Colon (tissue), 2 donors: ENCODE measurements at regions not wholly inside any gene's neighbourhood (a gene's known extent, or its start where the extent isn't known, plus 50 kb on each side); places are given as distances from the start of the nearest gene placed in this dataset.
A peak's percentile ranks its signal among the peaks of the same experiment; 100 is the strongest.
"Not testable (repeated sequence)": the region's sequence is repeated elsewhere in the genome, so short reads cannot be mapped to it uniquely, and the experiment has no call there.

Source experiments
- FAIRE-seq: peaks from 2 replicates; lab custom pipeline; 2012; peaks lifted over from hg19 to GRCh38; lab: Jason Lieb, UNC
- donor health status: control.
- donor health status: control.

DNA sequence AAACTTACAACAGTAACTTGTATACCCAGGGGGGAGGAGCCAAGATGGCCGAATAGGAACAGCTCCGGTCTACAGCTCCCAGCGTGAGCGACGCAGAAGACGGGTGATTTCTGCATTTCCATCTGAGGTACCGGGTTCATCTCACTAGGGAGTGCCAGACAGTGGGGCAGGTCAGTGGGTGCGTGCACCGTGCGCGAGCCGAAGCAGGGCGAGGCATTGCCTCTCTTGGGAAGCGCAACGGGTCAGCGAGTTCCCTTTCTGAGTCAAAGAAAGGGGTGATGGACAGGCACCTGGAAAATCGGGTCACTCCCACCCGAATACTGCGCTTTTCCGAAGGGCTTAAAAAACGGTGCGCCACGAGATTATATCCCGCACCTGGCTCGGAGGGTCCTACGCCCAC lies 278.8 kb downstream of the FAM47B start:
- FAIRE-seq: not testable (repeated sequence)

DNA sequence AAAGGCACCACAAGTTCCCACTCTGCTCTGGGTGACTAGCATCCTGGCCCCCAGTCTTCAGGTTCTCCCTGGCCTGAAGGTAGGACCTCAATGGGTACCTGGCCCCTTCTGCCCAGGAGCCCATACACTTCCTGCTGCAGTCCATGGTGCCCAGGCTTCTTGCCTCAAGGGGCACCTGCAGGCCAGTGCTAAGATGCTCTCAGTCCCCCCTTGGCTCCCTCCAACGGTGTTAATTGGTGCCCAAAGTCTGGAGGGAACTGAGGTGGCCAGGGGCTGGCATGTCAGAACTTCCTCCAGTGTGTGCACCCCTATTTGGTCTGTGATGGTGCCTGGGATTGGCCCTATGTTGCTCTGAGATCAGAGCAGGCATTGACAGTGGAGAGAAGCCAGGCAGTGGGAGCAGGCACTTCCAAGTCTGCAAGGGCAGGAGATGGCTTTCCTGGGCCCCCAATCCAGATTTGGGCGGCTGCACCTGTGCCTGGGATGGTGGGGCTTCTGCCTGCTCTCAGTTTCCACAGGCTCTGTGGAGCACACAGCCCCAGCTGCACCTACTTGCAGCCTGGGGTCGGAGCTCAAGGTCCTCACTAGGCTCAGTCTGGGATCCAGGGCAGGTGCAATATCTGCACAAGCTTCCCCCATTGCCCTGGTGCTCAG lies 301.6 kb downstream of the FAM47B start:
- FAIRE-seq: no peak

DNA sequence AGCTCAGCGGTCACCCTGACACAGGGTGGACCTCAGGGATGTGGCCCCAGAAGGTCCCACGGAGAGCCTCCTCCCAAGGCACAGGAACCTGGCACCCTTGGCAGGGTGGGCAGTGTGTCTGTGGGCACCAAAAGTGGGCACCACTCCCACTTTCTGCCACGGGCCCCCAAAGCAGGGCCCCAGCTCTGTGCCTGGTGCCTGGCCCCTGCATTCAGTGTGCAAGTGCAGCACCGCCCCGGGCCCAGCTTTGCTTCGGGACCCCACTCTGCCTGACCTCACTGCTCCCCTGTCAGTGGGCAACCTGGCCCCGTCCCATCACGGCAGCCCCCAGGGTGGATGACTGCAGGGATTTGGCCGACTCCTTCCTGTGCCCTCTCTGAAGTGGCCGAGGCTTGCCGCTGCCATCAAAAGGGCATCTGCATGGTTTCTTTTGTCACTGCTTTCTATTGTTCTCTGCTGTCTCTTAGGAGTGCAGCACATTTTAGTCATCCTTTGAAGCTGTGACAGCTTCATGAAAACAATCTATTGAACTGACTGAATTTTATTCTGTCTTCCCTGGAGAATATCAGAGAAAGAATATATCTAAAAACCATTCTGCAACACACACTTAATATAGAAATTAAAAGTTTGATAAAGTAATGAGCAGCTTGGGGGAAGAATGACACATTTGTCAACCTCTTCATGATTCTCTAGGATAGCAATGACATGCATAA lies 302.4 kb downstream of the FAM47B start:
- no peak for FAIRE-seq

DNA sequence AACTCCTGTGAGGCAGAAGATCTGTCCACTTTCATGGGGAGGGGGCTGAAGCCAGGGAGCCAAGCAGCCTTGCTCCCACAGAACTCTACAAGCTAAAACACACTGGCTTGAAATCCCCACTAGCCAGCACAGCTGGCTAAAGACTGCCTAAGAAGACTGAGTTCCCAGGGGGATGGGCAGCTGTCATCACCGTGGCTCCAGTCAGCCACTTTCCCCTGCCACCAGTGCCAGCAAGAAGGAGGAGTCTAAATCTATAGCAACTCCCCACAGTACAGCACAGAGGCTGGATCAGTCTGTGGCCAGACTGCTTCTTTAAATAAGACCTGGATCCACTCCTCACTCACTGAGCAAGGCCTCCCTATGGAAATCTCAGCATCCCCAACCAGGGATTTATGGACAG lies 308.6 kb downstream of the FAM47B start:
- FAIRE-seq: no peak

DNA sequence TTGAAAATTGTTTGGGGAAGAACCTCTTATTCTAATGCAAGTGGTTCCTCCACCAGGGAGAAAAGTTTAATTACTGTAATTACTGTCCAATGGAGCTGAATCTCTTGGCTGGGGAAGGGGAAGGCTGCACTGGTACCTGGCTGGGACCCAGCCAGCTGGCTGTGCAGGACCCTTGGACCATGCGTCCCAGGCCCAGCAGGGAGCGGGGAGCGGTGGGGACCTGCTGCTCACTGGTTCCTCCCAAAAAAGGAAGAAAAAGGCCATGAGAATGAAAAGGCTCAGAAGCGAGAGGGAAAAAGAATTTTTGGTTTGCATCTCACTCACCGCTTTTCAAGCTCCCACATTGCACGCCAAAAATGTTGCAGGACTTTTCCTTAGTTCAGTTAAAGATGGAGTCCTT lies 333.5 kb downstream of the FAM47B start:
- FAIRE-seq: no peak

DNA sequence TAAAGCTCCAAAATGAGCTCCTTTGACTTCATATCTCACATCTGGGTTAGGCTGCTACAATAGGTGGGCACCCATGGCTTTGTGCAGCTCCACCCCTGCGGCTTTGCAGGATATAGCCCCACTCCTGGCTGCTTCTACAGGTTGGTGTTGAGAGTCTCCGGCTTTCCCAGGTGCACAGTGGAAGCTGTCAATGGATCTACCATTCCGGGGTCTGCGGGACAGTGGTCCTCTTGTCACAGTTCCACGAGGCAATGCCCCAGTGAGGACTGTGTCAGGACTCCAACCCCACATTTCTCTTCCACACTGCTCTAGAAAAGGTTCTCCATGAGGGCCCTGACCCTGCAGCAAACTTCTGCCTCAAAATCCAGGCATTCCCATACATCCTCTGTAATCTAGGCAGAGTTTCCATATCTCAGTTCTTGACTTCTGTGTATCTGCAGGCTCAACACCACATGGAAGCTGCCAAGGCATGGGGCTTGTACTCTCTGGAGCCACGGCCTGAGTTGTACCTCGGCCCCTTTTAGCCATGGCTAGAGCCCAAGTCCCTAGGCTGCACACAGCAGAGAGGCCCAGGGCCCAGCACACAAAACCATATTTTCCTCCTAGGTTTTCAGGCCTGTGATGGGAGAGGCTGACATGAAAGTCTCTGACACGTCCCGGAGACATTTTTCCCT lies 342.8 kb downstream of the FAM47B start:
- no peak for FAIRE-seq

DNA sequence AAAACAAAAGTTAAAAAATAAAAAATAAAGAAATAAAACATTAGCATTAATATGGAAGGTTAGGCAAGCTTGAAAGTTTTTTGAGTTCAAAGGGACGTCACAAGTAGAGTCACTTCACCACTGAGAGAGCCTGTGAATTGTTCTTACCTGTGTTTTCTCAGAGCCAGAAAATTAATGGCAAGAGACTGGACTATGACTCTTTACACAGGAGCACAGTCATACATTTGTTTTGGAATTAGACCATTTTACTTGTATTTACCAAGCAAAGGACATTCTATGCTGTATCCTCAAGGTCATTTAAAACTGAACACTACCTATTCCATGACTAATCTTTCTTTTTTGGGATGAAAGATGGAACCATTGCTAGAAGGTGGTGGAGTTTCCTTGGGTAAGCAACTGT lies 346.1 kb downstream of the FAM47B start:
- peak; percentile 38 for FAIRE-seq

DNA sequence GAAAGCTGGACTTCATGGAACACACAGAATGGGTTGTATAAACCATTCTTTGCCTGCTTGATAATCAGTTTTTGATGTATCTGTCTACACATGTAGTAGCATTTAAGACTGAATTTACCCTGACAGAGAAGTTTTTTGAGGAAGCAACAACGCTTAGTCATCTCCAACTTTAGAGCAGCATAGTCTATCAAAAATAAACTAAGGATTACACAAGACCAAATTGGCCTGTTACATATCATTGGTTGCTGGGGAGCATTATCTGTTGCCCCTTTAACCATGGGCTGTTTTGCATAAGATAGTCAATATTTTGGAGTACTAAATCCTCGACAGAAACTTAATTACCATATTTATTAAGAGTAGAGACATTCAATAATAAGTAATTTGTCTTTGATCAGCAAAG lies 347.4 kb downstream of the FAM47B start:
- no peak for FAIRE-seq

DNA sequence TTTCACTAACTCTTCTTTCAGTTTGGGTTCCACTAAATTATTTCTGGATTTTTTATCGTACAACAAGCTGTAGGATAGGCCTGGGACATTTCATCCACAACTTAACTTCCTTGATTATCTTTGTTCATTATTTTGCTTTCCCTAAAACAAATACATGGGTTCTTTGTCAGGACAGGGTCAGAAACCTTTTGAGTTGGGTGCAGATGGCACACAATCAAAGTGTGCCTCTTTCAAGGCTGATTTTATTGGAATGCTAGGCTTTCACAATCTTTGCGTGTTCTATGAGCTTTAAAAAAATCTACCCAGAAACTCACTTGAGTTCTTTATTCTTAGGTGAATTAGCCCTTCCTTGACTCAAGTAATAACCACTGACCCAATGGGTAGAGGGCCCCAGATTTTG lies 348.4 kb downstream of the FAM47B start:
- no peak for FAIRE-seq

DNA sequence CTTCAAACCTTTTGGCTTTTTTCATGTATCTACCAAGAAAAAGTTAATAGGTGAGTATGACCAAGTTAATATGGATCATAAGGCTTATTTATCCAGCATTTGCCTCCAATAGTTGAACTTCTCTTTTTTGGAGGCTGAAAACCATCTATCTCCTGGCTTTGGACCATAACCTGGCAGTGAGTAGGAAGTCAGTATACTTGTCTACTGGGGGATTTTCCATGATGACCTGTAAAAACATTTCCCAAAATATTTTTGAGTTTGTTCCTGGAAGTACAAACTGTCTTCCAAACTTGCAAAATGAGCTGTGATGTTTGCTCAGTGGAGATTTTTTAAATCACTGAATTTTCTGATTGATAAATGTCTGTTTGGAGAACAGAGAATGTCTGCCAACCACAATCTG lies 349.9 kb downstream of the FAM47B start:
- FAIRE-seq: no peak

DNA sequence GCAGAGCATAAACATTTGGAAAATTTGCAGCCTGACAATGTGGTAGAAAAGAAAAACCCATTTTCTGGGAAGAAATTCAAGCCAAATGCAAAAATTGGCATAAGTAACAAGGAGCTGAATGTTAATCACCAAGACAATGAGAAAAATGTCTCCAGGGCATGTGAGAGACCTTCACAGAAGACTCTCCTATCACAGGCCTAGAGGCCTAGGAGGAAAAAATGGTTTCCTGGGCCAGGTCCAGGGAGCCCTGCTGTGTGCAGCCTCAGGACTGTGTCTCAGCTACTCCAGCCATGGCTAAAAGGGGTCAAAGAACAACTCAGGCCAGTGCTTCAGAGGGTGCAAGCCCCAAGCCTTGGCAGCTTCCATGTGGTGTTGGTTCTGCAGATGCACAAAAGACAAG lies 362.4 kb downstream of the FAM47B start:
- not testable (repeated sequence) for FAIRE-seq

DNA sequence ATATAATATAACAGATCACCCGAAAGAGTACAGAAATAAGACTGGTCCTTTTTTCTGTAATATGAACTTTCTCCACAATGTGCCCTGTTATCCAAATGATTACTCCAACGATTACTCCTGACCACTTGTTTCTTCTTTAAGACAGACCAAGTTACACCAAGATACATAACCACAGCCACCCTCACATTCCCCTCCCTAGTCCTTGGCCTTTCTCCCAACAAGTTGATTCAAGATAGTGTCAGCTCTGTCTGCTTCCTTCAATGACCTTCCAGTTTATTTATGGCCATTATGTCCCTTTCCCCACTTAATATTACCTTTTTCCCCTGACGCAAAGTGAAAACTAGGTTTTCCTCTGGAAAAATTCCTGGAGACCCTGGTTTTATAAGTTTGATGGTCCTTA lies 397.2 kb downstream of the FAM47B start:
- no peak for FAIRE-seq

DNA sequence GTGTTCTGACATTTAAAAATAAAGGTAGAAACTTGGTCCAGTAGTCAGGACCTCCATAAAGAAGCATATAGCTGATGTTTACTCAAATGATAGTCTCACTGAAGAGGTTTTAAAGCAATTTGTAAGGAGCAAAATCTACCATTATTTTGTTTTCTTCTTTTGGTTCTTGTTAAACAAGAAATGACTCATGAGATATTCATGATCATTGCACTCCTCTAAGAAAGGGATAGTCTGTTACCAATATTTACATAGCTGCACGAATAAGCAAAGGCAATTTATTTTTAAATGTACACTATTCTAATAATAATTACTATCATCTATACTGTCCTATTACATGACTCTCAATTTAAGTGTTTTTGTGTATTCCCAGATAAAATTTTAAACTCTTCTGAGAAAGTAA lies 397.9 kb downstream of the FAM47B start:
- FAIRE-seq: no peak

DNA sequence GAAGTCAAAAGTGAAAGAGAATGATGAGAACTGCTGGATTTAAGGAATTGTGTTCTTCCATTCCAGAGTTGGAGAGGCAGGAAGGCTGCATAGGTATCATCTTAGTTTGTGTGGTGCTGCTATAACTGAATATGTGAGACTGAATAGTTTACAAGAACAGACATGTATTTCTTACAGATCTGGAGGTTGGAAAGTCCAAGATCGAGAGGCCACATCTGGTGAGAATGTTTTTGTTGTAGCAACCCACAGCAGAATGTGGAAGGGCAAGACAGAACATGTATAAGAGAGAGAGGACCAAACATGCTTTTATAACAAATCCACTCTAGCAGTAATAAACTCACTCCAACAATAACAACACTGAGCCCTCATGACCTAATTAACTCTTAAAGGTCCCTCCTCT lies 408.6 kb downstream of the FAM47B start:
- FAIRE-seq: no peak

DNA sequence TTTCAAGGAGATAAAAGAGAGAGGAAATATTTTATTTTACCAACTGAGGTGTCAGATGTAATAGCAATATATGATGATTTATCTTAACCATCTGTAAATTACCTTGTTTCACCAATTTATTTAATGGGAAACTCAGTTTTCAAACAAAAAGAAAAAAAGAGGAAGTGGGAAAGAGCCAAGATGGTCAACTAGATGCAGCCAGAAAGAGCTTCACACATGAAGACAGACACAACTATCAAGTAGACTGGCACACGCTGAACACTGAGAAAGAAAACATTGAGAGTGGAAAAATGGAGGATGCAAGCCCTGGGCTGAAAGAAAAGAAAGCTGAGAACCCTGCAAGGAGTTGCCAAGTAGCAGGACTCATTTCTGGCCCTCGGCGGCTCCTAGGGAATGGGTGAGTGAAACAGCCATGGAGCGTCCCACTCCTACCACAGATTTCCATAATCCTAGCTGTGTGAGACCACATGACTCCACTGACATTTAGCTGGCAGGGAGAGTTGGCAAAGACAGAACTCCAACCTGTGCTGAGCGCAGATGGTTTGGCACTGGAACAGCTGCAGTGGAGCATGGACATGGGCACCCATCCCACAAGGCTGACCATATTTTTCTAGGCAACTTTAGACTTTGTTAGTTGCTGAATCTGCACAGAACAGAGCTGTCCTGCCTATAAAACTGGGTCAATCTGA lies 409.3 kb downstream of the FAM47B start:
- FAIRE-seq: no peak

DNA sequence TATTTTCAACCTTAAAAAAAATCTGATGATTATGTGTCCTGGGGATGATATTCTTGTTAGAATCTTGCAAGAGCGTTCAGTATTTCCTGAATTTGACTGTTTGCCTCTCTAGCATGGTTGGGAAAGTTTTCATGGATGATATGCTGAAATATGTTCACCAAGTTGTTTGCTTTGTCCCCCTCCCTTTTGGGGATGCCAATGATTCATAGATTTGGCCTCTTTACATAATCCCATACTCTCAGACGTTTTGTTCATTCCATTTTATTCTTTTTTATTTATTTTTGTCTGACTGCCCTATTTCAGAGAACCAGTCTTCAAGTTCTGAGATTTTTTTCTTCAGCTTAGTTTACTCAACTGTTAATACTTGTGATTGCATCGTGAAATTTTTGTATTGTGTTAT lies 415.1 kb downstream of the FAM47B start:
- FAIRE-seq: no peak

DNA sequence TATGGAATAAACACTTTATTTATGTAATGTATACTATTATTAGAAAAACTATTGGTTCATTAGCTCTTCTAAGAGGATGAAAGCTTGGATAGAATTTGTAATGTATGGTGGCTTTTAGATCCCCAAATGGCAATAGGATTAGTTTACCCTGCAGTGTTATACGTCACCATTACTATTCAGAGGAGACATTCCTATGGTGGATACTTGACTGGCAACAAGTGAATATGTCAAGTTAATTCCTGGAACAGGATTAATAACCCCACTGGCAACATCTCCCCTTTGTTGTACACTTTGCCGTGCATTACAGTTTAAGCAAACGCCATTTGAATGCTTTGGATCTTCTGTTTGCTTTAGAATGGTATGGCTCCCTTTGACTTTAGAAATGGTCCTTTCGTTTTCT lies 420.3 kb downstream of the FAM47B start:
- no peak for FAIRE-seq

DNA sequence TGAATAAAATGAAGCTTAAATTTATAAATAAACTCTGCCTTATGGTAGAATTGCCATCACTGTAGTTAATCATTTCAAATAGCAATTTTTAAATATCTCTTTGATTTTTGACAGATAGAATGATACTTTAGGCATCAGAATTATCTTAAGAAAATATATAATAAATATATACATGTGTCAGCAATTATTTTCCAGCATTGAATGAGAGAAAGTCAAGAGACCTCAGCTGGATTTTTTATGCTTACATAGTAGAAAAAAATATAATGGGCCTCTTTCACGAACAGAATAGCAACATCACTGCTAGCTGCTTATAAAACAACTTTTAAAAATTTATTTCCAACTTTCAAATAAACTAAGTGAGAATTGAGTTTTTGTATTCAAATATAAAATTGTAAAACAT lies 424.0 kb upstream of the MAGEB16 start:
- FAIRE-seq: peak; percentile 21

DNA sequence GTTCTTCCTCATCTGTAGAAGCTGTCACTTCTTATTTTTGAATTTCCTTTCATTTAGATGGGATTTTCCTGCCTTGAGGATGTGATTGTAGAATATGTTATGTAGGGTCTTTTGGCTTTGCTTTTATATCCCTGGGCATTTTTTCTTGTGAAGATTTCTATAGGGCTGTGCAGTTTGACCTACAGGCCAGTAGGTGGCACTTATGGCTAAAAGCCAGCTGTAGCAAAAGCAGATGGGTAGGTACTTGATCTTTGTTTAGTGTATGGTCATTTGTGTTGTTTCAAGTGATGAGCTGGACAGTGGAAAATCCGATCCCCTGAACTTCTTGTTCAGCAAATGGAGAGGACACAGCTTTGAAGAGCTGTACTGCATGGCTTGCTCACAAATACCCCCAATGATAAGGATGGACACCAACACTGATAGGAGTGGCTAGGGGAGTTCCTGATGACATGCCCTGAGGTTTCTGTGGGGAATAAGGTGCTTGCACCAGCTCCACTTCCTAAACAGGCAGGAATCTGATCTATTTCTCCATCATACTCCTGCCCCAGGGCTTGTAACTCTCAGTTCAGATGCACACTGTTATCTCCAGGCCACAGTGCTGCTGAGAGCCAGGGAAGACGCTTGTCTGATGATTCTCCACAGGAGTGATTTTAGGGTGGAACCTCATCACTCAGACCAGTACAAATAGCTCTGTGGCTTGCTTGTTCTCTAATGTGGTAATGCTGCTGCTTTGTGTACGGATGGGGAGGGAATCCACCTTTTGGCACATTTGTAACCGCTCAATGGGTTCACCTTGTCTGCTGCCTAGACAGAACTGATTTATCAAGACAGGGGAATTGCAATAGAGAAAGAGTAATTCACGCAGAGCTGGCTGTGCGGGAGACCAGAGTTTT lies 417.1 kb upstream of the MAGEB16 start:
- FAIRE-seq: no peak

DNA sequence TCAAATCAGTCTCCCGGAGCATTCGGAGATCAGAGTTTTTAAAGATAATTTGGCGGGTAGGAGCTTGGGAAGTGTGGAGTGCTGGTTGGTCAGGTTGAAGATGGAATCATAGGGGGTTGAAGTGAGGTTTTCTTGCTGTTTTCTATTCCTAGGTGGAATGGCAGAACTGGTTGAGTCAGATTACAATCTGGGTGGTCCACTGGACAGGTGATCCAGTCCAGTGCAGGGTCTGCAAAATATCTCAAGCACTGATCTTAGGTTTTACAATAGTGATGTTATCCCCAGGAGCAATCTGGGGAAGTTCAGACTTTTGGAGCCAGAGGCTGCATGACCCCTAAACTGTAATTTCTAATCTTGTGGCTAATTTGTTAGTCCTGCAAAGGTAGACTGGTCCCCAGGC lies 416.4 kb upstream of the MAGEB16 start:
- not testable (repeated sequence) for FAIRE-seq

DNA sequence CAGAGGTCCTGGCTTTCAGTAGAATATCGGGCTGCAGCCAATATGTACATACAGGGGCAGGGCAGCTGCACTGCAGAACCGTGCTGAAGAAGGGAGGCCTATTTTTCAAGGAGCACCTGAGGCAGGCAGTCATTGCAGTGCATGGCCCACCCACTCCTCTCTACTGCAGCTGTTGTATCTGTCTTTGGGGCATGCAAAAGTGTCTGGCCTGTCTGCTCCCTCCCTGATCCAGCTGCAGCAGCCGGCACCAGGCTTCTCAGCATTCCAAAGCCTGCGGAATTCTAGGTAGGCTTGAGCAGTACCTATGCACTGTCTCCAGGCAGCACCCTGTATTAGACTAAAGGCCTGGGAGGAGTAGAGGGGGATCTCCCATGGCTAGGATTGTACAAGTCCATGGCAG lies 415.2 kb upstream of the MAGEB16 start:
- no peak for FAIRE-seq

DNA sequence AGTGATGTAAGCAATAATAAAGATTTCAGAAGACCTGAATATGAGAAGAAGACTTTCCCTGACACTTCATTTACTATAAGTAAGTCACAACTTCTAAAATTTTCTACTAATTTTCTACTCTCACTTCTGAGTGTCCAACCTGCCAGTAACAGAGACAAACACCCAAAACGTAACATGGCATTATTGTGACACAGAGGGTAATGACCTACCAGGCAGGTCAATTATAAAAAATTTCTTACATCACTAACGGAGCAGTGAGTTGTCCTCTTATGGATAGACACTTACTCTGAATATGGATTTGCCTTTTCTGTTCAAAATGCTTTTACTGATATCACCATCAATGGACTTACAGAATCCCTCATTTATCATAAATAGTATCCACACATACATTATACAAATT lies 405.9 kb upstream of the MAGEB16 start:
- FAIRE-seq: no peak
